H7 (cell line): ENCODE measurements at regions not wholly inside any gene's neighbourhood (a gene's known extent, or its start where the extent isn't known, plus 50 kb on each side); places are given as distances from the start of the nearest gene placed in this dataset.

Source experiments
- DNase-seq: peaks from one replicate; pipeline ENCODE4 v3.0.0; 2012
- H3K27me3 ChIP-seq: 2 replicates; pipeline ENCODE4 v1.6.0; 2011; ENCODE audit warnings: mild to moderate bottlenecking, low read length; ENCODE audit not compliant: control insufficient read depth, insufficient read depth
- H3K36me3 ChIP-seq: replicated peaks from 2 replicates; pipeline ENCODE4 v1.5.1; 2011; ENCODE audit warnings: low read length; ENCODE audit not compliant: control insufficient read depth, insufficient read depth
- H3K4me3 ChIP-seq: 2 replicates; pipeline ENCODE4 v1.5.1; 2011; ENCODE audit warnings: low read depth, mild to moderate bottlenecking, control low read depth, low read length, moderate library complexity; ENCODE audit not compliant: insufficient read depth

DNA sequence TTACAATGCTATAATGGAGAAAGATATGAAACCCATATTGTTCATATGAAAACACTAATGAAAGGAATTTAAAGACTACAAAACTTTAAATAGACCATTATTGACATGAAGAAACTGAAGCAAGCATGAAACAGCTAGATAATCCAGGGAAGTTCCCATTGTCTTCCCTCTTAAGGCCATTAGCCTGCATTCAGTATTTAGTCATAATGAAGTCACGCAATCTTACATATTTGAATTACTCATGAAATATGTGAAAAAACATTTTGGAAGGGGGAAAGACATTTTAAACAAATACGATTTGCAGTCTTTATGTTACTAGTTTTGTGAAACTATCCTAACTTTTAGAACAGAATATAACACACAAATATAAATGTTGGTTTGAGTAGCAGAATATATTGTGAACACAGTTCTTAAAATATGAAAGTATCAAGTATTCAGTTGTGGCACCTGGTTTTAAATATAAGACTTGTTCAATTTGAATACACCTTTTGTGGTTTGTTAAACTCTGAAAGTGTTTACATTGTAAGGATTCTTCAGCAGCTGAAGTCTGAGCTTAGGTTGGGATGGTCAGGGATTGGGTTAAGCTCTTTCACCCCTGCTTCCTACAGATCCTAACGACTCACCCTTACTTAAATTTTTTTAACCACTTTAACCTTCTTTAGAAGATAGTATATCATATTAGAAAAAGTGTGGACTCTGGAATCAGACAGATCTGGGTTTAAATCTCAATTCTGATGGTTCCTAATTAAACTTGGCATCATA is 500.3 kb upstream of the TENM4 start:
- DNase-seq: no peak
- Histone ChIP-seq H3K36me3 (no peaks in the 10 kb centered on the region), H3K27me3 (no peaks in the 10 kb centered on the region)

DNA sequence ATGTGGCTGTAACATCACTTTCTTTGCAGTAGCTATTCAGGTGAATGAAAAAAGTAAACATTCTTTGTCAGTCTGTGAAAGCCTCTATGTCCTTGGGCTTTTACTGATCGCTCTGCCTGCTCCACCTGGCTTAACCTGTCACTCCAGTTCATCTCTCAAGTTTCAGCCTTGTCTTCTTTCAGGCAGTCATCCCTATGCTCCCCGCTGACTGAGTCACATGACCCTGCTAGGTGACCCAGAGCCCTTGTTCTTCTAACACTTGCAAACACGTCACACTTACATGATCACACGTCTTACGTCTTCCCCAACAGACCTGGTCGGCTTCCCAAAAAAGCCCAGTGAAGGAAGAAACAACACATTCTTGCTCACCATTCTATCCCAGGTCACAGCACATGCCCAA is 499.3 kb upstream of the TENM4 start:
- Histone ChIP-seq H3K4me3 (no peak overlapping the region), H3K27me3 (no peaks in the 10 kb centered on the region), H3K36me3 (no peaks in the 10 kb centered on the region)
- no peak for DNase-seq

More for the DNA sequence above, 500.3 kb upstream of the TENM4 start:
- H3K4me3 ChIP-seq: no peak overlapping the region

DNA sequence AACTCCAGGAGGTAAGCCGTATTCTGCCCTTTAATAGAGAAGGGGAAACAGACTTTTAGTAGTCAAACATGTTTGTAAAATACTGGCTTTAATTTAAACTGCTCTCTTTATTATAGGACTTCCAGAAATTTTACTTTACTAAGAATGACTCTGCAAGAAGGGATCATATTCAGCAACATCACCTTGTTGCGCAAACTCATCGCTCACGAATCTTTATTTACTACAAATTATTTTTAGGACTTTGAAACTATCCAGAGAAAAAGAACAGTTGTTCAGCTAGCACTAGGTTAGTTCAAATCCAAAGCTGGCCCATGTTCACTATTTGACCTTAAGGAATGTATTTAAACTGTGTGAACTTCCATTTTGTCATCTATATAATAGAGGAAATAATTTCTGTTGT is 498.3 kb upstream of the TENM4 start:
- no peaks in the 10 kb centered on the region for H3K36me3 ChIP-seq
- H3K4me3 ChIP-seq: no peak overlapping the region
- no peaks in the 10 kb centered on the region for H3K27me3 ChIP-seq
- DNase-seq: no peak

DNA sequence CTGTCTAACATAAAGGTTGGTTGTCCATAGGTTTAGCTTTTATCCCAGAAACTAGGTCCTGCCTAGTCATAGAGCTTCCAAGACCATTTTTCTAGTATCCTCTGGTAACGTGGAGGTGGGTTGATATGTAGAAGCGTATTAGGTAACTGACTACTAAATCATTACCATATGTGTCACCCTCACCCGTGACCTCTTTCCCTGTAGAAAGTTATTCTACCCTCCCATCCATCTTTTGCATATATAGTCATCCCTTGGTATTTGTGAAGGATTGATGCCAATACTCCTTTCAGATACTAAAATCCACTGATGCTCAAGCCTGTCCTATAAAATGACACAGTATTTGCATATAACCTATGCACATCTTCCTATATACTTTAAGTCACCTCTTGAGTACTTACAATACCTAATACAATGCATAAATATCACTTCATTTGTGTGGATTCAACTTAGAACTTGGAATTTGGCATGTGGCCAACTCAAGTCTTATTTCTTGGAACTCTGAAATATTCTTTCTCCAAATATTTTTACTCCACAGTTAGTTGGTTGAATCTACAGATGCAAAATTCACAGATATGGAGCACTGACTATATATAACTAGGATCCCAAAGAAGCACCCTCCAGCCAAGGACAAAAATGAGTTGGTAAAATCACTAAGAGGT is 497.0 kb upstream of the TENM4 start:
- Histone ChIP-seq H3K4me3 (no peak overlapping the region), H3K36me3 (no peaks in the 10 kb centered on the region), H3K27me3 (no peaks in the 10 kb centered on the region)
- no peak for DNase-seq

DNA sequence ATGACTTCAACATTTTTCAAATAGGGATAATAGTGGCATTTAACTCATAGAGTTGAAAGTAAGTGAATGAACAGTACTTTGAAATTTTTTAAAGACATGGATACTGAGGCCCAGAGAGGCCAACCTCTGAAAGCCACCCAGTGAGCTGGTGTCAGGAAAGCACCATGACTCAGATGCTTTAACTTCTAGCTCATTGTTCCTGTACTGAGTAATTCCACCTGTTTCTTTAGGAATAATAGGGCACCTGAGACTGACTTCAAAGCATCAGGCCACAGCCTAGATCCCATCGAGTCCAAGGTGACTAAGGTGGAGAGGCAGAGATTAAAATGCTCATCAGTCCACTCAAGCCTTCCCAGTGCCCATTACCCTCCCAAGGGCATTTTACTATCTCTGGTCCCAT is 491.8 kb upstream of the TENM4 start:
- H3K27me3 ChIP-seq: no peaks in the 10 kb centered on the region
- no peak overlapping the region for H3K4me3 ChIP-seq
- H3K36me3 ChIP-seq: no peaks in the 10 kb centered on the region
- no peak for DNase-seq

DNA sequence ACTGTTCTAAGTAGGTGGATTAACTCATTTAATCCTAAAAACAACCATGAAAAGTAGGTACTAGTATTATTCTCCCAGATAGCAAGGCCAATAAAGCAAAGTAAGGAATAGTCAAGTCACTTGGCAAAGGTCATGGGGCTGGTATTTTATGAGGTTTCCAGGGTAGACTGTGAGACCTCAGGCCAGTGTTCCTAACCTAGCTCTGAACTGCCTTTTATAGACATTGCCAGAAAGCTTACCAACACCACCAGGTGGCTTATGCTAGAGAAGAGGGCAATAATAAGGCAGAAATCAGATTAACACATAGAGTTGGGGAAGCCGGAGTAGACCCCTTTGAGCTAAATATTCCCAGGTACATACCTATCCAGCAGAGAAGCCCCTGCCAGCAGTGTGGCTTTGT is 490.9 kb upstream of the TENM4 start:
- no peak for DNase-seq
- no peak overlapping the region for H3K4me3 ChIP-seq
- H3K36me3 ChIP-seq: no peaks in the 10 kb centered on the region
- H3K27me3 ChIP-seq: no peaks in the 10 kb centered on the region

DNA sequence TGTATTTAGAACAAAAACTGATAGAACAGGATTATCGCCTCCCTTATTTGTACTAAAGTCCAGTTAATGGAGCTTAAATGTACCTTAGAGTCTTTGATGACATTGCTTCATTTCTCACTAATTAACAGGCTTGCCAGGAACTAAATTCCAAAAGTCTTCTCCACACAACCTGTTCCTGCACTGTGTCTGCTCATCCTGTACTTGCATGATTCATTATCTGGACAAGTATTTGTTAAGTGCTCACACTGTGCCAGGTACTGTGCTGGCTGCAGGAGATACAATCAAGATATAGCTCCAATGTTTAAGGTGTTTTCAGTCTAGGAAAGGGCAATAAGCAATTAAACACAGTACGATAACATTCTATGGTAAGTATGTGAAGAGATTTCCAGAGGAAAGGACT is 485.9 kb upstream of the TENM4 start:
- Histone ChIP-seq H3K36me3 (no peaks in the 10 kb centered on the region), H3K27me3 (no peaks in the 10 kb centered on the region), H3K4me3 (no peak overlapping the region)
- no peak for DNase-seq

DNA sequence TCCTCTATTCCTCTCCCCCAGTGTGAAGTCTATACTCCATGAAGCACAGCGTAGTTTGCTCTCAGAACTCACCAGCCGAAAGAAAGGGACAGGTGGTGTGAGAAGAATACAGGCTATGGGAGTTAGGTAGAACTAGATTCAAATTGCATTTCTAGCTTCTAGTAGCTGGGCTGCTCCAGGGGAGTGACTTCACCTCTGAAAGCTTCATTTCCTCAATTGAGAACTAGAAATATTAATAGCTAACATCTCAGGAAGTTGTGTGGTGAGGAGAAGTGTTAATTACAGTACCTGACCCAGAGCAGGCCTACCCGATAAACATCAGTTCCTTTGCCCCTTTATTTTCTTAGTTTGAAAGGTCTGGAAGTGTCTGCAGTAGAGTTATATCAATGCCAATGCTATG is 484.7 kb upstream of the TENM4 start:
- Histone ChIP-seq H3K27me3 (no peaks in the 10 kb centered on the region), H3K36me3 (no peaks in the 10 kb centered on the region), H3K4me3 (no peak overlapping the region)
- DNase-seq: no peak

DNA sequence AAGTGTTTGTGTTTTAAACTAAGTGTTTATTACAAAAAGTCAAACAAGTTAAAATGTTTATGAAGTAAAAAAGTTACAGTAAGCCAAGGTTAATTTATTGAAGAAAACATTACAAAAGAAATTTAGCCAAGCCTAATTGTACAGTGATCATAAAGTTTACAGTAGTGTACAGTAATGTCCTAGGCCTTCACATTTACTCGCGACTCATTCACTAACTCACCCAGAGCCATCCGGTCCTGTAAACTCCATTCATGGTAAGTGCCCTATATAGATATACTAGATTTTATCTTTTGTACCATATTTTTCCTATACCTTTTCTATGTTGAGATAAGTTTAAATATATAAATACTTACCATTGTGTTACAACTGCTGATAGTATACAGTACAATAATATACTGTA is 481.8 kb upstream of the TENM4 start:
- H3K4me3 ChIP-seq: no peak overlapping the region
- H3K36me3 ChIP-seq: no peaks in the 10 kb centered on the region
- no peak for DNase-seq
- no peaks in the 10 kb centered on the region for H3K27me3 ChIP-seq

DNA sequence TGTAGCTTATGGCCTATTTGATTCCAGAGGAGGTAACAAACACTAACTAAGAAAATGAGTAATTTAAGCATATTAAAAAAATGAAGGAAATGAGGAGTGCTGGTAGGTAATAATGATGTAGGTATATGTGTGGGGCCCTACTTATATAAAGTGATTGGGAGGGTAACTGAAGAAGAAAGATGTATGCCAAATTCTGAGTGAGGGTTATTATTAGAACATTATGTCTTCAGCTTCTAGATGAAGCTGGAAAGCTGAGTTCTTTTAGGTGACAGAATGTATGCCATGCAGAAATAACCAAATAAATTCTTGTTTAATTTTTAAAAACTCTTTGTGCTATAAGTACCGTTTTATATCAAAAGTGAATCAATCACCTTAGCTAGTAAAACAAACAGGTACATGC is 479.6 kb upstream of the TENM4 start:
- H3K27me3 ChIP-seq: no peaks in the 10 kb centered on the region
- DNase-seq: no peak
- H3K4me3 ChIP-seq: no peak overlapping the region
- no peaks in the 10 kb centered on the region for H3K36me3 ChIP-seq

DNA sequence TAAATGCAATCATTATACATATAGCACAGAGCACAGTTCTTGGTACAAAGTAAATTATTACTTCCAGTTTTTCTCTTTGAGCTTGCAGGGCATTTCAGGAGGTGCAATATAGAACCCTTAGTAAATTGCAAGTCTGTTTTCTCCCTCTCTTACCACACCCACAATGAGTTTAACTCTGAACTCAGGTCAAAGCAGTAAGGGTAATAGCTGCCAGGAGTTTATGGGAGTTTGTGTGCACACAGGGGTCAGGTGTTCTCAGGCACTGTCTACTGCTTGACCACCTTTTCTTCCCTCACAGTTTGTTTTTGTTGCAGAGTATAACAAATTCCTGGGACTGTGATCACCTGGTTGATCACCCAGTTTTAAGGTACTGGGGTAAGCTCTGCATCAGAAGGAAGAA is 478.5 kb upstream of the TENM4 start:
- H3K36me3 ChIP-seq: no peaks in the 10 kb centered on the region
- no peaks in the 10 kb centered on the region for H3K27me3 ChIP-seq
- DNase-seq: no peak
- H3K4me3 ChIP-seq: no peak overlapping the region

DNA sequence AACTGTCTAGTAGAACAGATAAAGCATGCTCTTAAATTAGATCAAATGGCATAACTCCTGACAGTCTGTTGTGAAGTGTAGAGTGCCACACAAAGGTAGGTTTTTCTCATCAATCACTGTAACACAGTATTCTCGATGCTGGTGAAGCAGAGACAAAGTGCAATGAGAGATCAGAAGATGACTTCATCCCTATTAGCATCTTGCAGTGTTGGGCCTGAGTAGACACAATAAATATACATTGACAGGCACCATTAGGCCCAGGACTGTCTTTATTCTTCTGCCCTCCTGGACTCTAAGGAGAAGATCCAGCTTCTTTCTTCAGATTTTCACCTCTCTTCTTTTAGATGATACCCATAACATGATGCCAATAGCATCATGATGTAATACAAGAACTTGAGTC is 478.0 kb upstream of the TENM4 start:
- no peaks in the 10 kb centered on the region for H3K36me3 ChIP-seq
- DNase-seq: no peak
- no peaks in the 10 kb centered on the region for H3K27me3 ChIP-seq
- no peak overlapping the region for H3K4me3 ChIP-seq

DNA sequence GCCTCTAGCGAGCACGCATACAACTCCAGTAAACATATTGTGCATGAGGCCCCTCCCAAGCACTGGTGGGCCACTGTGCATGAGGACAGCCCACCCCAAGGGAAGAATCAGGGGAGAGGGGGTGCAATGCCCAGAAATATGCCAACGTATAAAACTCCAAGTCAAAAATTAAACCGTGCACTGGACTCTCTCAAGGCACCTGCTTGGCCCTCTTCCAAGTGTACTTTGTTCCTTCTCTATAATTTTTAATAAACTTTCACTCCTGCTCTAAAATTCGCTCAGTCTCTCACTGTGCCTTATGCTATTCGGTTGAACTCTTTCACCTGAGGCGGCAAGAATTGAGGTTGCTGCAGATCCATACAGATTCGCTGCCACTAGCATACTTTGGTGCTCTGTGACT is 465.3 kb upstream of the TENM4 start:
- Histone ChIP-seq H3K36me3 (no peaks in the 10 kb centered on the region), H3K27me3 (no peaks in the 10 kb centered on the region), H3K4me3 (no peak overlapping the region)
- DNase-seq: no peak

DNA sequence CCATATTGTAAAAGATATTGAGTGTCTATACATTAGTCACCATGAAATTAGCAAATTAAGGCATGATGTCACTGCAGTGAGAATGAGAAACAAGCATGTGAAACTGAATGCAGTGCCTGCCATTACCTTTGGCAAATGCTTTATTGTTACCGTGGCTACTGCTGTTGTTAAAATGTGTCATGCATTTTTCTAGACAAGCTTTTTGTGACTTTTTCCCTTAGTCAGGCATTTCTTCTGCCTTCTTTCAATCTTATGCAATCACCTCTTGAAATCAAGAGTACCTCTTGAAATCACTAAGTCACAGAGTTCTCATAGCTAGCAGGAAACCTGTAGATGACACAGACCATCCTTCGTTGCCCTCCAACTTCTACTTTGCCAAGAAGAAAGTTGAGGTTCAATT is 461.7 kb upstream of the TENM4 start:
- DNase-seq: no peak
- no peak overlapping the region for H3K4me3 ChIP-seq
- H3K36me3 ChIP-seq: no peaks in the 10 kb centered on the region
- no peaks in the 10 kb centered on the region for H3K27me3 ChIP-seq

DNA sequence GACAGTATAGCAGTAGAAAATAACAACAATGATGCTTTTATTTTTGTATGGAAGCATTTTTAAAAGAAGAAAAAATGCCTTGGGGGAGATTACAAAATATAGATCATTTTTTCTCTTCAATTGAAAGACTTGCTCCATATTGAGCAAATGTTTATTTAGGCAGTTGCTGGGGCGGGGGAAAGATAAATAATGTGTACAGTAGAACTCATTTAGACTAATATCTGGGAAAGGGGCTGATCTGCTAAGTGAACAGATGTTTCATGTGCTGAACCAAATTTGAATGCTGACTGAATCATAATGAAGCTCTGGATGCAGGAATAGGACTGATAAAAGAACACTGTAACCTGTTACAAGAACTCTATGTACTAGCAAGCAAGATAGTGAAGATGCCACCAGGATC is 457.1 kb upstream of the TENM4 start:
- Histone ChIP-seq H3K4me3 (no peak overlapping the region), H3K36me3 (no peaks in the 10 kb centered on the region), H3K27me3 (no peaks in the 10 kb centered on the region)
- DNase-seq: no peak
